DND-41 (cell line): ENCODE measurements at regions not wholly inside any gene's neighbourhood (a gene's known extent, or its start where the extent isn't known, plus 50 kb on each side); places are given as distances from the start of the nearest gene placed in this dataset.

Experiments
- CTCF ChIP-seq: IDR thresholded peaks from 2 replicates; pipeline ENCODE4 v1.5.1; 2012; ENCODE audit warnings: borderline replicate concordance, low read length, moderate library complexity, mild to moderate bottlenecking; ENCODE audit not compliant: poor library complexity, severe bottlenecking; ENCODE audit errors: extremely low read depth
- EZH2 ChIP-seq: IDR thresholded peaks from 3 replicates; pipeline ENCODE4 v1.6.1; 2012; ENCODE audit warnings: borderline replicate concordance, low read depth, mild to moderate bottlenecking, moderate library complexity, low read length, inconsistent platforms; ENCODE audit not compliant: severe bottlenecking

GRCh38 chr12:111027431-111027830 lies 107.1 kb upstream of the MYL2 start:
- no peak for TF ChIP-seq CTCF
- no peak for TF ChIP-seq EZH2
